ENCODE measurements at regions not wholly inside any gene's neighbourhood (a gene's known extent, or its start where the extent isn't known, plus 50 kb on each side); places are given as distances from the start of the nearest gene placed in this dataset.

DNA sequence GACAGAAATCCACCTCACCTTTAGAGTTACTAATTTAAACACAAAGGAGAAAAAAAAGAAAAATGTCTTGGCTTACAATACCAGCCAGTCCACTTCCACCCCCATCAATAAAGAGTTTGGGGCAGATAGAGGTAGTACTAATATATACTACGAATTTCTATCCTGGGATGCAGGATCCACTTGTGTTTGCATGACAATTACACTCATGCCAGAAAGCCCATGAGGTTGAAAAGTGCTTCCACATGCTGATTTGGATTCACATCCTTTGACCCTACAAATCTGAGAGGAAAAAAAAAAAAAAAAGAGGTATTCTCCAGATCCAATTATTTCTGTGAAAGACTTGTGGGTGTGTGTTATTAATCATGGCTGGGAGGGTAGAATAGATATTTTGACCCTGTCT, 335.2 kb downstream of the SLITRK1 start:
- TF ChIP-seq, protein P1, sequence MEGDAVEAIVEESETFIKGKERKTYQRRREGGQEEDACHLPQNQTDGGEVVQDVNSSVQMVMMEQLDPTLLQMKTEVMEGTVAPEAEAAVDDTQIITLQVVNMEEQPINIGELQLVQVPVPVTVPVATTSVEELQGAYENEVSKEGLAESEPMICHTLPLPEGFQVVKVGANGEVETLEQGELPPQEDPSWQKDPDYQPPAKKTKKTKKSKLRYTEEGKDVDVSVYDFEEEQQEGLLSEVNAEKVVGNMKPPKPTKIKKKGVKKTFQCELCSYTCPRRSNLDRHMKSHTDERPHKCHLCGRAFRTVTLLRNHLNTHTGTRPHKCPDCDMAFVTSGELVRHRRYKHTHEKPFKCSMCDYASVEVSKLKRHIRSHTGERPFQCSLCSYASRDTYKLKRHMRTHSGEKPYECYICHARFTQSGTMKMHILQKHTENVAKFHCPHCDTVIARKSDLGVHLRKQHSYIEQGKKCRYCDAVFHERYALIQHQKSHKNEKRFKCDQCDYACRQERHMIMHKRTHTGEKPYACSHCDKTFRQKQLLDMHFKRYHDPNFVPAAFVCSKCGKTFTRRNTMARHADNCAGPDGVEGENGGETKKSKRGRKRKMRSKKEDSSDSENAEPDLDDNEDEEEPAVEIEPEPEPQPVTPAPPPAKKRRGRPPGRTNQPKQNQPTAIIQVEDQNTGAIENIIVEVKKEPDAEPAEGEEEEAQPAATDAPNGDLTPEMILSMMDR (IDR thresholded peaks at IDR 0.05; ENCODE audit: low read depth, low read length, missing control alignments): no peak
- H3K4me3 ChIP-seq (replicated peaks; ENCODE audit: low read depth, low read length): no peak overlapping the region
- DNase-seq (ENCODE audit: extremely low read depth, low read depth): no peak

DNA sequence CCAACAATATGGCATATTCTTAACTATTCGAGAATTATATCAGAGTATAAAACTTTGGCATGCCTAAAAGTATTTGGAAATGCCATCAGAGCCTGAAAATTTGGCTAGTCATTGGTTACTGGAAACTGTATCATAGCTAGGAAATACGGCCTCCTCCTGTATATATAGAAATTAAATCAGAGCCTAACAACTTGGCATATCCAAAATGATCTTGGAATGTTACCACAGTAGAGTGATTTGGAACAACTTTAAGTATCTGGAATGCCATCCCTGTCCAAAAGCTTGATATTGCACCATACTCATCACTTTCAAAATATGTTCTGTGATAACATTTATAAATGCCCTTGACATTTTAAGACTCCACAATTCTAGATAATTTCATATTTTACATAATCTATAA, 335.8 kb downstream of the SLITRK1 start:
- TF ChIP-seq, protein P1 (IDR thresholded peaks at IDR 0.05; ENCODE audit: low read depth, low read length, missing control alignments): no peak
- no peak for DNase-seq (ENCODE audit: extremely low read depth, low read depth)
- H3K4me3 ChIP-seq (replicated peaks; ENCODE audit: low read depth, low read length): no peak overlapping the region

DNA sequence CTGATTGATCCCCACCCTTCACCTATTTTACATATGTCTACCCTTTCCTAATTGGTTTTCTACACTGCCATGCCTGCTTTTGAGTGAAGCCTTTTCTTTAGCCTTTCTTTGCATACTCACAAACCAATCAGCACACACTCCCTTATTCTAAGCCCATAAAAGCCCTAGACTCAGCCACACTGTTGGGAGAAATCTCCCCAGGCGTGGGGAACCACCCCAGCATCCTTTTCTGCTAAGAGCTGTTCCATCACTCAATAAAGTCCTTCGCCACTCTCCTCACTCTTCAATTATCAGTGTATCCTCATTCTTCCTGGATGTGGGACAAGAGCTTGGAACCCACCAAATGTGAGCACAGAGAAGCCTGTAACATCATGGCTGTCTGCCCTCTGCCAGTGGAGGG, 343.6 kb downstream of the SLITRK1 start:
- no peak for DNase-seq (ENCODE audit: extremely low read depth, low read depth)
- TF ChIP-seq, protein P1 (IDR thresholded peaks at IDR 0.05; ENCODE audit: low read depth, low read length, missing control alignments): no peak
- H3K4me3 ChIP-seq (replicated peaks; ENCODE audit: low read depth, low read length): no peak overlapping the region

DNA sequence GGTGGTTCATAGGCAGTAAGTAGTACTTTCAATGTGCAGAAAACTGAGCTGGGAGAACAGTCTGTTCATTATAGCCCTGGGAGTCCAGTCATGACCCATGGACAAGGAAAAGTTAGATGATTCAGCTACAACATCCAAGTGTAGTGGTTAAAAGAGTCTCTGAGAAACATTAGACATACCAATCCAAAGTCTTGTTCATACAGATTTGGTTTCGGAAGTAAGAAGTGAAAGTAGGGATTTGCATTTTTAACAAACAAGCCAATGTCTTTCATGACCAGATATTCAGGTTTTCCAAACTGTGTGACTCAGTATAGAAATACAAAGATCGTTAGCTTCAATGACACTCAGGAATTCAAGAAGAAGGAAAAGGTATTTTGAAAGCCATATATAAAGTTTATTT, 345.3 kb downstream of the SLITRK1 start:
- TF ChIP-seq, protein P1 (IDR thresholded peaks at IDR 0.05; ENCODE audit: low read depth, low read length, missing control alignments): no peak
- no peak overlapping the region for H3K4me3 ChIP-seq (replicated peaks; ENCODE audit: low read depth, low read length)
- DNase-seq (ENCODE audit: extremely low read depth, low read depth): no peak

DNA sequence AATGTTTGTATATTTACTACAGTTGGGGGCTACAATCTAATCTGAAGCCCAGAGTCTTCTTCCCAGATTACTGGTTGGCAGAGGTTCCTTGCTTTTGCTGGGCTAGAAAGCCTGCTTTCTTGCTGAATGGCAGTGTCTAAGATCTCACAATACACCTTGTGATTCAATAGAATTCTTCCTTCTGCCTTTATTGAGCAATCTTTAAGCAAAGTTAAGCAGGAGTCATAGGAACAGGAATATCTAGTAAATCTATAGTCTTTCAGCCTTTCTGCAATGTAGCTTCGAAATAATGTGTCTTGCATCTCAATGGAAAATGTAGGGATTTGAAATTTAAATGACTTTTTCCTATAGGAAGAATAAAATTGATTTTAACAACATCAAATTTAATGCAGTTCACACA, 346.1 kb downstream of the SLITRK1 start:
- DNase-seq (ENCODE audit: extremely low read depth, low read depth): no peak
- H3K4me3 ChIP-seq (replicated peaks; ENCODE audit: low read depth, low read length): no peak overlapping the region
- TF ChIP-seq, protein P1 (IDR thresholded peaks at IDR 0.05; ENCODE audit: low read depth, low read length, missing control alignments): no peak

DNA sequence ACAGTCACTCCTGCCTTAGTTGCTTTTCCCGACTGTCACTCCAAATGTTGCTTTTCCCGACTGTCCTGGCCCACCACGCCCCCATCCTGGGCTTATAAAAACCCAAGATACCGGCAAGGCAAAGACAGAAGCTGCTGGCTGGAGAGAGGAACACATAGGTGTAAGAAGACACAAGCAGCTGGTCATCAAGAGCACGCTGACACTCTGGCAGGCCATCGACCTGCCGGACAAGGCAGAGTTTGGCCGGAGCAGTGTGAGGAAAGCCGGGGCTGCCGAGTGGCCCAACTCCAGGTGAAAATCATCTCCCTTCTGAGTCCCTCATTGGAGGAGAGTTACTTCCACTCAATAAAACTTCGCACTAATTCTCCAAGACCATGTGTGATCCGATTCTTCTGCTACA, 349.5 kb downstream of the SLITRK1 start:
- DNase-seq (ENCODE audit: extremely low read depth, low read depth): no peak
- TF ChIP-seq, protein P1 (IDR thresholded peaks at IDR 0.05; ENCODE audit: low read depth, low read length, missing control alignments): no peak
- no peak overlapping the region for H3K4me3 ChIP-seq (replicated peaks; ENCODE audit: low read depth, low read length)

DNA sequence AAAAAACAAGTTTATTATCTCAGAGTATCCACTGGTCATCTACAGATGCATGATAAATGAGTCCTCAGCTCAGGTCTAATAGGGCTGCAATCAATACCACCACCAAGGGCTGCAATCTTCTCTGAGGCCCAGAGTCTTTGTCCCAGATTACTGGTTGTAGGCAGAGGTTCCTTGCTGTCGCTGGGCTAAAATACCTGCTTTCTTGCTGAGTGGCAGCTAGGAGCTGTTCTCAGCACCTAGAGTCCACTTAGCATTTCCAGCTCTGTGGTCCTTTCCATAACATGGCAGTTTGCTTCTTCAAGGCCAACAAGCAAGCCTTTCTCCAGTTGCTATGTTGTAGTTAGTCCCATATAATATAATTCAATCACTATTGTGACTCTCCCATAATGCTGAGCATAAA, 351.3 kb downstream of the SLITRK1 start:
- TF ChIP-seq, protein P1 (IDR thresholded peaks at IDR 0.05; ENCODE audit: low read depth, low read length, missing control alignments): no peak

More for the DNA sequence above, 351.3 kb downstream of the SLITRK1 start:
- no peak for DNase-seq (ENCODE audit: extremely low read depth, low read depth)
- no peak overlapping the region for H3K4me3 ChIP-seq (replicated peaks; ENCODE audit: low read depth, low read length)
